Suprapubic skin (tissue), 4 donors: ENCODE measurements at regions not wholly inside any gene's neighbourhood (a gene's known extent, or its start where the extent isn't known, plus 50 kb on each side); places are given as distances from the start of the nearest gene placed in this dataset.
"Not testable (repeated sequence)": the region's sequence is repeated elsewhere in the genome, so short reads cannot be mapped to it uniquely, and the experiment has no call there.

ENCODE experiments used
- DNase-seq, 2 donors: peaks; one replicate each; pipeline ENCODE4 v3.0.0-alpha.2; 2019; ENCODE audit warnings: low spot score in 2 of 2
- H3K27ac ChIP-seq: fragments of 200-600 bp; sonication (generic); one replicate; pipeline ENCODE4 v1.5.1; 2019
- H3K27me3 ChIP-seq: fragments of 200-600 bp; sonication (generic); one replicate; pipeline ENCODE4 v1.5.1; 2019
- H3K36me3 ChIP-seq: fragments of 200-600 bp; sonication (generic); one replicate; pipeline ENCODE4 v1.5.1; 2019
- H3K4me1 ChIP-seq: fragments of 200-600 bp; sonication (generic); one replicate; pipeline ENCODE4 v1.5.1; 2019
- H3K4me3 ChIP-seq: fragments of 200-600 bp; sonication (generic); one replicate; pipeline ENCODE4 v1.5.1; 2019; ENCODE audit warnings: mild to moderate bottlenecking
- H3K9me3 ChIP-seq: fragments of 200-600 bp; sonication (generic); one replicate; pipeline ENCODE4 v1.5.1; 2019
- CTCF ChIP-seq, 2 donors: fragments of 200-600 bp in 1 of 2; fragments of 450-650 bp in 1 of 2; sonication (generic) in 1 of 2; IDR thresholded peaks; one replicate each; pipeline ENCODE4 v1.5.1; 2016 to 2019; ENCODE audit warnings: antibody characterized with exemption in 2 of 2, mild to moderate bottlenecking in 1 of 2, moderate library complexity in 1 of 2
- EP300 ChIP-seq: sonication (generic); formaldehyde crosslinking; IDR thresholded peaks from one replicate; pipeline ENCODE4 v1.6.1; 2017; ENCODE audit warnings: antibody characterized with exemption
- POLR2A ChIP-seq, 2 donors: fragments of 450-650 bp; IDR thresholded peaks; one replicate each; pipeline ENCODE4 v1.6.1; 2017; ENCODE audit warnings: antibody characterized with exemption in 2 of 2, mild to moderate bottlenecking in 2 of 2, moderate library complexity in 2 of 2
- POLR2AphosphoS5 ChIP-seq, 3 donors: sonication (generic); formaldehyde crosslinking; IDR thresholded peaks; one replicate each; pipeline ENCODE4 v1.6.1; 2017; ENCODE audit warnings: antibody characterized with exemption in 3 of 3
- WGBS: methylation state at CpG from one replicate; pipeline ENCODE4 v1.1.5; 2018; 5-methylcytosine and 5-hydroxymethylcytosine counted together

- 79% methylated on average over 3 of the region's 3 CpGs for WGBS
- Histone ChIP-seq H3K4me3 (no peak overlapping the region), H3K4me1 (peaks cover 8% of the 10 kb centered on the region), H3K27me3 (no peaks in the 10 kb centered on the region), H3K27ac (no peak overlapping the region), H3K36me3 (no peaks in the 10 kb centered on the region), H3K9me3 (no peaks in the 10 kb centered on the region)
- no peak for DNase-seq
- no peak for TF ChIP-seq POLR2A (IDR thresholded peaks at IDR 0.05)
These were observed 474.9 kb upstream of the JARID2 start for GRCh38 chr6:14771016-14771415.

- TF ChIP-seq EP300 (no peak), POLR2AphosphoS5 (IDR thresholded peaks at IDR 0.05) (no peak), CTCF (IDR thresholded peaks at IDR 0.05) (no peak), POLR2A (IDR thresholded peaks at IDR 0.05) (no peak)
These were observed 473.7 kb upstream of the JARID2 start for GRCh38 chr6:14772188-14772587.

GRCh38 chr6:14775528-14775927 lies 470.3 kb upstream of the JARID2 start:
- H3K4me1 ChIP-seq = no peaks in the 10 kb centered on the region
- TF ChIP-seq CTCF (IDR thresholded peaks at IDR 0.05) = no peak
- no peak for TF ChIP-seq EP300
- no peak for TF ChIP-seq POLR2AphosphoS5 (IDR thresholded peaks at IDR 0.05)
- TF ChIP-seq POLR2A (IDR thresholded peaks at IDR 0.05) = no peak
- H3K27ac ChIP-seq = no peak overlapping the region
- no peaks in the 10 kb centered on the region for H3K36me3 ChIP-seq
- 58% methylated on average over 1 of the region's 1 CpG for WGBS
- DNase-seq = no peak
- H3K4me3 ChIP-seq = no peak overlapping the region
- H3K27me3 ChIP-seq = no peaks in the 10 kb centered on the region
- H3K9me3 ChIP-seq = no peaks in the 10 kb centered on the region

More at GRCh38 chr6:14772188-14772587, 473.7 kb upstream of the JARID2 start:
- Histone ChIP-seq H3K4me3 (no peak overlapping the region), H3K4me1 (peaks cover 7% of the 10 kb centered on the region), H3K36me3 (no peaks in the 10 kb centered on the region), H3K9me3 (no peaks in the 10 kb centered on the region), H3K27ac (no peak overlapping the region), H3K27me3 (no peaks in the 10 kb centered on the region)
- no peak for DNase-seq
- WGBS = 93% methylated on average over 7 of the region's 7 CpGs

- H3K27me3 ChIP-seq = no peaks in the 10 kb centered on the region
- no peak overlapping the region for H3K4me3 ChIP-seq
- 95% methylated on average over 3 of the region's 3 CpGs for WGBS
- no peaks in the 10 kb centered on the region for H3K4me1 ChIP-seq
- no peak for TF ChIP-seq POLR2AphosphoS5 (IDR thresholded peaks at IDR 0.05)
- no peak for TF ChIP-seq CTCF (IDR thresholded peaks at IDR 0.05)
- no peak for TF ChIP-seq EP300
- no peak for TF ChIP-seq POLR2A (IDR thresholded peaks at IDR 0.05)
- H3K27ac ChIP-seq = no peak overlapping the region
- H3K9me3 ChIP-seq = no peaks in the 10 kb centered on the region
- no peaks in the 10 kb centered on the region for H3K36me3 ChIP-seq
- no peak for DNase-seq
These were observed 469.6 kb upstream of the JARID2 start for GRCh38 chr6:14776307-14776706.

GRCh38 chr6:14781772-14782525 lies 463.9 kb upstream of the JARID2 start:
- H3K36me3 ChIP-seq = no peaks in the 10 kb centered on the region
- no peak for TF ChIP-seq CTCF (IDR thresholded peaks at IDR 0.05)
- TF ChIP-seq POLR2AphosphoS5 (IDR thresholded peaks at IDR 0.05) = no peak
- TF ChIP-seq POLR2A (IDR thresholded peaks at IDR 0.05) = no peak
- TF ChIP-seq EP300 = no peak
- WGBS = 90% methylated on average over 12 of the region's 12 CpGs
- no peak for DNase-seq
- no peaks in the 10 kb centered on the region for H3K27me3 ChIP-seq
- H3K27ac ChIP-seq = no peak overlapping the region
- H3K9me3 ChIP-seq = no peaks in the 10 kb centered on the region
- peaks cover 7% of the 10 kb centered on the region for H3K4me1 ChIP-seq
- H3K4me3 ChIP-seq = no peak overlapping the region

GRCh38 chr6:14782921-14783464 lies 462.9 kb upstream of the JARID2 start:
- not testable (repeated sequence) for H3K36me3 ChIP-seq, H3K4me1 ChIP-seq, H3K9me3 ChIP-seq, DNase-seq, H3K27me3 ChIP-seq, H3K27ac ChIP-seq, H3K4me3 ChIP-seq
- 92% methylated on average over 10 of the region's 10 CpGs for WGBS
